Upper lobe of left lung (tissue), 6 donors: ENCODE measurements at regions not wholly inside any gene's neighbourhood (a gene's known extent, or its start where the extent isn't known, plus 50 kb on each side); places are given as distances from the start of the nearest gene placed in this dataset.

Experiments used
- ATAC-seq, 2 donors: fragments of 200-7000 bp; cut with Tn5 transposase; one replicate each; pipeline ENCODE4 v1.9.1; 2022; ENCODE audit warnings: mild to moderate bottlenecking in 2 of 2, moderate library complexity in 2 of 2; ENCODE audit not compliant: low FRiP score in 2 of 2
- DNase-seq, 2 donors: peaks; one replicate each; pipeline ENCODE4 v3.0.0-alpha.2; 2019 to 2020
- H3K27ac ChIP-seq, 4 donors: fragments of 200-600 bp; sonication (generic); one replicate each; pipeline ENCODE4 v1.5.1; 2016 to 2019
- H3K27me3 ChIP-seq, 4 donors: fragments of 200-600 bp; sonication (generic); one replicate each; pipeline ENCODE4 v1.5.1; 2017 to 2019
- H3K36me3 ChIP-seq, 4 donors: fragments of 200-600 bp; sonication (generic); one replicate each; pipeline ENCODE4 v1.5.1; 2016 to 2019
- H3K4me1 ChIP-seq, 4 donors: fragments of 200-600 bp; sonication (generic); one replicate each; pipeline ENCODE4 v1.5.1; 2018 to 2019
- H3K4me3 ChIP-seq, 4 donors: fragments of 200-600 bp; sonication (generic); one replicate each; pipeline ENCODE4 v1.5.1; 2017 to 2019; ENCODE audit warnings: mild to moderate bottlenecking in 2 of 4, moderate library complexity in 1 of 4
- H3K9me3 ChIP-seq, 4 donors: fragments of 200-600 bp; sonication (generic); one replicate each; pipeline ENCODE4 v1.5.1; 2018 to 2019
- EP300 ChIP-seq, 4 donors: sonication (generic); formaldehyde crosslinking; IDR thresholded peaks; one replicate each; pipeline ENCODE4 v1.5.1; 2017; ENCODE audit warnings: antibody characterized with exemption in 4 of 4, control low read depth in 2 of 4
- POLR2A ChIP-seq, 4 donors: fragments of 450-650 bp; IDR thresholded peaks; one replicate each; pipeline ENCODE4 v1.5.1; 2016 to 2017; ENCODE audit warnings: antibody characterized with exemption in 4 of 4, mild to moderate bottlenecking in 2 of 4
- POLR2AphosphoS5 ChIP-seq, 2 donors: sonication (generic); formaldehyde crosslinking; IDR thresholded peaks; one replicate each; pipeline ENCODE4 v1.5.1; 2017; ENCODE audit warnings: antibody characterized with exemption in 2 of 2
- WGBS, 2 donors: methylation state at CpG; one replicate each; pipeline ENCODE4 v1.1.5; 2017 to 2018; 5-methylcytosine and 5-hydroxymethylcytosine counted together
- TF ChIP-seq, protein P1 (sequence below), 6 experiments: fragments of 450-650 bp in 4 of 6; fragments of 200-600 bp in 2 of 6; sonication (generic) in 2 of 6; IDR thresholded peaks; one replicate each; pipeline ENCODE4 v1.5.1; 2016 to 2019; ENCODE audit warnings: antibody characterized with exemption in 6 of 6
- donor health status: DM: no; HTN: no; CAD: no; lungs with moderate emphysema.
- donor health status: DM: no; HTN: yes; CAD: no; lungs with severe emphysema.

- ATAC-seq = no peak
- Histone ChIP-seq H3K4me1 (no peaks in the 10 kb centered on the region), H3K27me3 (no peaks in the 10 kb centered on the region), H3K9me3 (no peaks in the 10 kb centered on the region), H3K27ac (no peak overlapping the region), H3K36me3 (no peaks in the 10 kb centered on the region), H3K4me3 (no peak overlapping the region)
- no peak for TF ChIP-seq EP300 (IDR thresholded peaks at IDR 0.05)
- TF ChIP-seq POLR2AphosphoS5 (IDR thresholded peaks at IDR 0.05) = no peak
- TF ChIP-seq, protein P1, sequence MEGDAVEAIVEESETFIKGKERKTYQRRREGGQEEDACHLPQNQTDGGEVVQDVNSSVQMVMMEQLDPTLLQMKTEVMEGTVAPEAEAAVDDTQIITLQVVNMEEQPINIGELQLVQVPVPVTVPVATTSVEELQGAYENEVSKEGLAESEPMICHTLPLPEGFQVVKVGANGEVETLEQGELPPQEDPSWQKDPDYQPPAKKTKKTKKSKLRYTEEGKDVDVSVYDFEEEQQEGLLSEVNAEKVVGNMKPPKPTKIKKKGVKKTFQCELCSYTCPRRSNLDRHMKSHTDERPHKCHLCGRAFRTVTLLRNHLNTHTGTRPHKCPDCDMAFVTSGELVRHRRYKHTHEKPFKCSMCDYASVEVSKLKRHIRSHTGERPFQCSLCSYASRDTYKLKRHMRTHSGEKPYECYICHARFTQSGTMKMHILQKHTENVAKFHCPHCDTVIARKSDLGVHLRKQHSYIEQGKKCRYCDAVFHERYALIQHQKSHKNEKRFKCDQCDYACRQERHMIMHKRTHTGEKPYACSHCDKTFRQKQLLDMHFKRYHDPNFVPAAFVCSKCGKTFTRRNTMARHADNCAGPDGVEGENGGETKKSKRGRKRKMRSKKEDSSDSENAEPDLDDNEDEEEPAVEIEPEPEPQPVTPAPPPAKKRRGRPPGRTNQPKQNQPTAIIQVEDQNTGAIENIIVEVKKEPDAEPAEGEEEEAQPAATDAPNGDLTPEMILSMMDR (IDR thresholded peaks at IDR 0.05) = no peak
- no peak for TF ChIP-seq POLR2A (IDR thresholded peaks at IDR 0.05)
- no peak for DNase-seq
- WGBS, 2 donors = 82 to 89% methylated on average over 7 of the region's 7 CpGs
Measured at GRCh38 chr2:136448986-136449780, 316.2 kb upstream of the THSD7B start.

DNA sequence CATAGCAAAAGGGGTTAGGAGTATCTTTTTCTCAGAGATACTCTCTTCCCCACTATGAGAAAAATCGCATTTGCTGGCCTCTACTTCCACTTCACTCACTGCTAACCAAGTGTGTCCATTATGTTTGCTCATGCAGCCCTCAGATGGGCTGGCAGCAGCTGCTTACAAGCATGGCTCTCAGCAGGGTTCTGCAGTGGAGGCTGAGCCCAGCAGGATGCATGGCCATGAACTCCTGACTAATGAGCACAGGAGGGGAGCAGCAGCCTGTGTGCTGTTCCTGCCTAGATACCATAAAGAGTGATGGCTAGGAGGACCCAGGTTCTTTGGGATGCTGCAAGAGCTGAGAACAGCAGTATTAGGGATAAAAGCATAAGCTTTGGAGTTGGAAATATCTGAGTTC lies 316.9 kb upstream of the THSD7B start:
- Histone ChIP-seq H3K9me3 (no peaks in the 10 kb centered on the region), H3K4me1 (no peaks in the 10 kb centered on the region), H3K36me3 (no peaks in the 10 kb centered on the region), H3K27me3 (no peaks in the 10 kb centered on the region), H3K4me3 (no peak overlapping the region), H3K27ac (no peak overlapping the region)
- WGBS, 2 donors = 58 to 60% methylated on average over 1 of the region's 1 CpG
- ATAC-seq (no peak), DNase-seq (no peak)
- TF ChIP-seq POLR2AphosphoS5 (IDR thresholded peaks at IDR 0.05) (no peak), EP300 (IDR thresholded peaks at IDR 0.05) (no peak), POLR2A (IDR thresholded peaks at IDR 0.05) (no peak)
- TF ChIP-seq, protein P1 (IDR thresholded peaks at IDR 0.05) = no peak

- Histone ChIP-seq H3K36me3 (no peaks in the 10 kb centered on the region), H3K27ac (no peak overlapping the region), H3K9me3 (no peaks in the 10 kb centered on the region), H3K4me1 (no peaks in the 10 kb centered on the region), H3K4me3 (no peak overlapping the region), H3K27me3 (no peaks in the 10 kb centered on the region)
- 85 to 90% methylated on average over 7 of the region's 7 CpGs for WGBS, 2 donors
- DNase-seq = no peak
- no peak for TF ChIP-seq POLR2A (IDR thresholded peaks at IDR 0.05)
- no peak for TF ChIP-seq EP300 (IDR thresholded peaks at IDR 0.05)
- TF ChIP-seq, protein P1 (IDR thresholded peaks at IDR 0.05) = no peak
- TF ChIP-seq POLR2AphosphoS5 (IDR thresholded peaks at IDR 0.05) = no peak
- no peak for ATAC-seq
Measured at GRCh38 chr2:136444323-136444722, 321.0 kb upstream of the THSD7B start.

- H3K36me3 ChIP-seq = no peaks in the 10 kb centered on the region
- ATAC-seq (no peak), DNase-seq (no peak)
- no peak overlapping the region for H3K27ac ChIP-seq
- TF ChIP-seq EP300 (IDR thresholded peaks at IDR 0.05) = no peak
- H3K9me3 ChIP-seq = no peaks in the 10 kb centered on the region
- no peaks in the 10 kb centered on the region for H3K27me3 ChIP-seq
- no peak overlapping the region for H3K4me3 ChIP-seq
- WGBS, 2 donors = 45 to 61% methylated on average over 2 of the region's 2 CpGs
- no peaks in the 10 kb centered on the region for H3K4me1 ChIP-seq
Measured at GRCh38 chr2:136443661-136444060, 321.7 kb upstream of the THSD7B start.

GRCh38 chr2:136441979-136442714 lies 323.2 kb upstream of the THSD7B start:
- Histone ChIP-seq H3K27ac (no peak overlapping the region), H3K27me3 (no peaks in the 10 kb centered on the region), H3K9me3 (no peaks in the 10 kb centered on the region), H3K4me3 (no peak overlapping the region), H3K4me1 (no peaks in the 10 kb centered on the region), H3K36me3 (no peaks in the 10 kb centered on the region)
- ATAC-seq = no peak
- TF ChIP-seq POLR2A (IDR thresholded peaks at IDR 0.05) = no peak
- TF ChIP-seq, protein P1 (IDR thresholded peaks at IDR 0.05) = no peak
- TF ChIP-seq EP300 (IDR thresholded peaks at IDR 0.05) = no peak
- TF ChIP-seq POLR2AphosphoS5 (IDR thresholded peaks at IDR 0.05) = no peak
- no peak for DNase-seq
- 87 to 93% methylated on average over 8 to 9 of the region's 9 CpGs for WGBS, 2 donors
